NCI-H128 (cell line): ENCODE measurements at regions not wholly inside any gene's neighbourhood (a gene's known extent, or its start where the extent isn't known, plus 50 kb on each side); places are given as distances from the start of the nearest gene placed in this dataset.
"Not testable (repeated sequence)": the region's sequence is repeated elsewhere in the genome, so short reads cannot be mapped to it uniquely, and the experiment has no call there.

ENCODE experiments used
- DNase-seq: peaks from one replicate; lab custom pipeline; 2025; ENCODE audit not compliant: unreplicated experiment; lab: John Stamatoyannopoulos, UW

DNA sequence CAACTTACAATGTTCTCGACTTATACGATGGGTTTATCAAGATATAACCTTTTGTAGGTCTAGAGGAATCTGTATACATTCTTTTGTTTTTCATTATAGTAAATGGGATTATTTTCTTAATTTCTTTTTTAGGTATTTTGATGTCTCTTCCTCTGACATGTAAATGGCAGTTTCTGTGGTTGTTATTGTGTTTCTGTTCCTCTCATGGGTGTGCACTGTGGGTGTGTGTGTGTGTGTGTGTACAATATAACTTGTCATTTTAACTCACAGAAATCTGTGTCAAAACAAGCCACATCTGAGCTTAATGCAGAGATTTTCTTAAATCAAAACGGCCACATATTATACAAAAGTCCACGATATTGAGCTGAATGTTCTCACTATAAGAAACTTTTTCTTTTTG, 1300.8 kb upstream of the B3GALT2 start:
- no peak for DNase-seq

DNA sequence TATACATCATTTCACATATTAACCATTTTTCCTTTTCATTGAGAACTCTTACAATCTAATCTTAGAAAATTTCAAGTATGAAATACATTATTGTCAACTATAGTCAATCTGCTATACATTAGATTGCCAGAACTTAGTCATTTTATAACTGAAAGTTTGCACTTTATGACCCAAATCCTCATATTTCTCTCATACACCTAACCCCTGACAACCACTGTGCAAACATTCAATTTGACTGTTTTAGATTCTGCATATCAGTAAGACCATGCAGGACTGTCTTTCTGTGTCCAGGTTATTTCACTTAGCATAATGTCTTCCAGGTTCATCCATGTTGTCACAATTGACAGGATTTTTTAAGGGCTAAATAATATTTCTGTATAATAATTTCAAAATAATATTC, 1299.0 kb upstream of the B3GALT2 start:
- DNase-seq = no peak

DNA sequence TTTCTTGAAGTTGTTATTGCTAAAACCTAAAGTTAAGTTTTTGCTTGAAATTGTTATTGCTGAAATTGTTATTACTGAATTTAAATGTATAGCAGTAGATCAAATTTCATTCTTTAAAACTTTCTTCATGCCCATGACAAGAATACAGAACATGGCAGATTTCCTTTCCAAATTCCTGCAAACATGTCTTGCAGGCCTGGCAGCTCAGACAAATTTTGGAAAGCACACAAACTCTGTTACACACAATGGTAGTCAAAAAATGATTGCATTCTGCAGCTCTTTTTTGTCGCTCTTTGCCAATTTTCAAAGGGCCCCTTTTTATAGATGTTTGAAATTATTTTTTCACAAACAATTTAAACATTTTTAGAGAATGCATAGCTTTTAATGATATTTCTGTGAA, 1292.3 kb upstream of the B3GALT2 start:
- DNase-seq = no peak

DNA sequence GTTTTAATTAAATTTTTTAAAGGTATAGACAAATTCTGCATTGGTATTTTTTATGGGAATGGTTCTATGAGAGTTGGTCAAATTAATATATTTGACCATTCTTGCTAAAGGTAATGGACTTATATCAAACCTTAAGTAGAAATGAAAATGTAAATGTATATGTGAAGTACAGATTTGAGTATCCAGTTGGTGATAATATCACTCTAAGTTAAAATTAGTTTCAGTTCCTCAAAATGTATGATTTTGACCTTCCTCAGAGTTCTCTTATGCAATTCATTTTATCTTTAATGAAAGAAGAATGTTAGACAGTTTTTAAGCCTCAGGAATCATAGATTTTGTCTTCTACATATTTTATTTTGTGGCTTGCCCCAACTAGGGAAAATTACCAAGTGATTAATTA, 1291.5 kb upstream of the B3GALT2 start:
- no peak for DNase-seq

DNA sequence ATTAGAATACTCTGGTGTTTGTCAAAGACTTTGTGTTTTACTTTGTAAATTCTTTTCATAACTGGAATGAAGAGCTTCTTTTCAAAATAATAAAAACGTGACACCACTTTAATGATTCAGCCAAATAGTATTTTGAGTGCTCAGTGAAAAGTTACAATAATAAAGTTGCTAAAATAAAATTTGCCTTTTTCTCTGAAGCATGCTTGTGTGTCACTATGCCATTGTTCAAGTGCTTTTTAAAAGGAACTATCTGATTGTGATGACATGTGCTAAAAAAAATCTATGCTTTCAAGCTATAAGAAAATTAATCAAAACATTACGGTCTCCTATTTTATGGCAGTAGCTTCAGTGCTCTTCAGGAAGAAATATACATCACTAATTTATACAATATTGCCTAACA, 1290.5 kb upstream of the B3GALT2 start:
- no peak for DNase-seq

DNA sequence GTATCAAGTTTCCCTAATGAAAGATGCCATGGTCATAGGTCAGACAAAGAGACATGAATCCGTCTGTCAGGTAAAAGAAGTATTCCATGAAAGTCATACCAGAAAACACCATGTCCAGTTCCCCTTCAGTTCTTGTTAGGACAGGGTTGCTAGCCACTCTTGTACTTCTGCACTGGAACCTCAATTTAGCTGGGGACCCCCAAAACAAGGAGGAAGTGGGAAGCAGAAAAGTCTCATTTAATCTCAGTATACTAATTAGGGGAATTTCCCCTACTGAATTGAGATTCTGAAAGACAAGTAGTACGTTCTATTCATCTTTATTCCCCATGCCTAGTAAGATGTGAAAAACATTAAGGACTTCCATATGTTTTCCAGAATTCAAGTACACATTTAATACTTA, 1289.9 kb upstream of the B3GALT2 start:
- DNase-seq = no peak

DNA sequence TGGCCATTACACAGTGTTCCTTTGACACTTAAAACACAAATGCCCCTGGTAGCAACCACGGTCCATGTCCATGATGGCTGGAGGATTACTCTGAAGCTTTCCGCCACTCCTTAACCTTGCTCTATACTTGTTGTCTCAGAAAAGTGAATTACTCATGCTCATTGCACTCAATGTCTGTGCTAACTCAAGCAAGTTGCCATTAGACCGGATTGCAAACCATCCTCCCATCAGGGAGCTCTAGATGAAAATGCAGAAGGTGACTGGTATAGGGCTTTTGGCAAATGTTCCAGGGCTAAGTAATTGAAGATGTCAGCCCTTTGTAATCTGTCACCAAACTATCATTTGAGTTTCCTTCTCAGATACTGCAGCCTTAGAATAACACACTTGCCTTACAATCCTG, 1288.3 kb upstream of the B3GALT2 start:
- no peak for DNase-seq

DNA sequence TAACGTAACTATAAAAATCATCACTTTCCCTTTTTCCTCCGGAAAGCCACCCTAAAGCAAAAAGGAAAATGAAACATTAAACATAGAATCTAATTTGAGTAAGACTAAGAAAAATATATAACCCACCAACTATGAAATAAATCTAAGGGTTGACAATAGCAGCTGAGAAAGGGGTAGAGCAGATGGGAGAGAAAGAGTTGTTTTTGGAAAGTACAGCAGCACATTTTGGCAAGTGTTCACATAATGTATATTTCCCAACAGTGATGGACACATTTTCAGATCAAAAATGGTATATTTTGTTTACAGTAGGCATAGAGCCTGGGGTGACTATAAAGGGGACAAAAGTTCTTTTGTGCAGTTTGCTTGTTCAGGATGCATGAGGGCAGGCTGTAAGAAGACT, 1287.4 kb upstream of the B3GALT2 start:
- no peak for DNase-seq

DNA sequence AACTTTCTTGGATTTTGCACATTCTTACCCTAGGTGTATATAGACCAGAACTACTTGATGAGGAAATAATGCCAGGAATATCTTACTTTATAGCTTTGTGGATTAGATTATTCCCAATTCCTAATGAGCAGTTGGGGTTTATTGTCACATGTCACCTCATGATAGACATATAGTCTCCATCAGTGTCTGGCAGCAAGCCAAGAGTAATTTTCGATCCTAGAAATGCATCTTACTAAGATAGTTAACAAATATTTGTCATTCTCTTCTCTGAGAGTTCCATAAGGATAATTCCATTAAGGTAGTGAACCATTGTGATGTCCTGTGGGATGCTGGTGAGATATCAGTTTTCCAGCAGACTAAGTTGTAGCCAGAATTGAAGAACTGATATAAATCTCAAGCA, 1282.9 kb upstream of the B3GALT2 start:
- no peak for DNase-seq

DNA sequence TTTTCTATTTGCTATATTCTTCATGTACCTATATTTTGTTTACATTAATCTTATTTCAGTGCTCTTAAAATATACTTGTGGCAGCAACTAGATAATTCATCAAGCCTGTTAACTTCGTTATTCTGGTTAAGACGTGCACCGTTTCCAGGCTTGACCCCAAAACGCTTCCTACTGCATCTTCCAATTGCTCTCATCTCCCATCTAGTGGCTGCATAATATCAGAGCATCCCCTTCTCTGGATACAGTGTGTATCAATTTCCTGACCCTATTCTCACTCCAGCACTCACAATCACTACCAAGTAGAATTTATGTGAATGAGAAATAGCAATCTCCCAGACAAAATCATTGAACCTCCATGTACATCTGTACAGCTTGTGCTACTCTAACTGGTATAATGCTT, 1280.3 kb upstream of the B3GALT2 start:
- DNase-seq = no peak

DNA sequence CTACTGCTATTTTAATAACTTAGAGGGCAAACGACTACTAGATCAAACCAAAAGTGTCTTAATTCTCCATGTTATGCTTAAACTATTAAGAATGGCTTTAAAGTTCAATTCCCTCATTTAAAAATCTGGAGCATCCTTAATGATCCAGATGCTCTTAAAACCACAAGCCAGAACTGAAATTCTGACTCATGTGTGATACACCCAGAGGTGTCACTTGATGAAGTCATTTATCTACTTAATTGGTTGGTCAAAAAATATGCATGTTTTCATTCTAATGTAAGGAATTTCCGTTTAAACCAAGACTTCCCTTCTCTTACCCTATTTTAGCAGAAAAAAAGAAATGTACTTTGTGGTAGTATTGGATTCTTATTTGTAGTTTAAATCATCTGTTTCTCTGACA, 1261.2 kb upstream of the B3GALT2 start:
- no peak for DNase-seq

DNA sequence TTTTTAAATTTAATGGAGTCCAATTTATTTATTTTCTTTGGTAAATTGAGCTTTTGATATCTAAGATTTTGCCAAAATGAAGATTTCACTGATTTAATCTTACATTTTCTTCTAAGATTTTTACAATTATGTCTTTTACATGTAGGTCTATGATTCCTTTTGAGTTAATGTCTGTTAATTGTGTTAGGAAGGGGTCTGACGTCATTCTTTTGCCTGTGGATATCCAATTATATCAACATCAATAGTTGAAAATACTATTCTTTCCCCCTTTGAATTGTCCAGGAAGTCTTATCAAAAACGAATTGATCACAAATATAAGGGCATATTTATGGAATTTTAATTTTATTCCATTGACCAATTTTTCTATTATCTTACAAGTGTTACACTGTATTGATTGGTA, 1258.8 kb upstream of the B3GALT2 start:
- DNase-seq = no peak

DNA sequence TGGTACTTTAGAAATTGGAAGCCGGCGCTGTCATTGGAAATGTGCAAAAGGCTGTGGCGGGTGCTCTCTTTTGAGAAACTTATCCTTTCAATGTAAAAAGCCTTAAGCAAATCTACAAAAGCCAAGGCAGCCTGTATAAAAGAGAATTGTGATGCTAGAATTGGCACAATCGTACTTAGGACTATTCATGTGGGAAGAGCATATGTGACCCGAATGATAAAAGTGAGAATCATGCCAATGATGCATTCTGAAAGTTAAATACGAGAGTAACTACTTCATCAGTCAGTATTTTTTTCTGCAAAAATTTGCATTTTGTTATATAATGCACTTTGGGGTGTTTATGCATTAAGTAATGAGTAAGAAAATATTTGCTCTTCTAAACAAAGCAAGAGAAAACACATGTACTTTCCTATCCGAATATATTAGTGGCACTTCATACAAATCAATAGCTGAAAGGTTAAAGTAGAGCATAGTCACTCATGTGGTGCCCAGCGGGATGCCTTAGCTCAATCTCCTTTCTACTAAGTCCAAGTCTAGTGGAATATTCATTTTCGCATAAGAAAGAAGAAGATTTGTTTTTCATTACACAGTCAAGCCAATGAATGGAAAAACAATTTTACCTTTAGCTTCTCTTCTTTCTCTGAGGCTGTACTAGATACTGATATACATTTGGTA, 1256.6 kb upstream of the B3GALT2 start:
- DNase-seq = no peak

DNA sequence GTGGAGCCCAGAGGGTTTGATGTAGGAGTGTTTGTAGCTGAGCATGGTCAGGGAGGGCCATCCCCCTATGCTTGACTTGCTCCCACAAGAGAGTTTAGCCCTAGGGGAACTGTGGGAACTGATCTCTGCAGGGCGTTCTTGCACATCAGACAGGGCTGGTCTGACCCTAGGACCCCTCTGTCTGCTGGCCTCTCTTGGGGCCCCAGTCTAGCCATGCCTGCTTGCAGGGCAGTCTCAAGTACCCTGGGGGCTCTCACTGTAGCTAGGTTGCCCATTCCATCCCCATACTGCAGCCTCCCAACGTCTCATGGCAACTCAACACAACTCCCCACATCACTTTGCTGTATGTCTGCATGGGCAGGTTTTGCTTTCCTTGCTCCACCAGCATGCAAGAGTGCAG, 1250.7 kb upstream of the B3GALT2 start:
- no peak for DNase-seq

DNA sequence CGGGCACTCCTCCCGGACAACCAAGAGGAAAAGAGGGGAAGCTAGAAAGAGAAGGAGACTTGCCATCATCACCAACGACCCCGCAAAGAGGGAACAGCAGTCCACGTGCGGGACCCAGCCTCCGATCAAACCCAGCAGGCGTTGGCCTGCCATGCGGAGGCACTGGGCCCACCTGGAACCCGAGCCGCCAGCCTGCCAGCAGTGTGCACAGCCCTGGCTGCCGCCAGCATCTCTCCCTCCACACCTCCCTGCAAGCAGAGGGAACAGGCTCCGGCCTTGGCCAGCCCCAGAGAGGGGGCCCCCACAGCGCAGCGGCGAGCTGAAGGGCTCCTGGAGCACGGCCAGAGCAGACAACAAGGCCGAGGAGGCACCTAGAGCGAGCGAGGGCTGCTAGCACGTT, 1244.7 kb upstream of the B3GALT2 start:
- DNase-seq = no peak

DNA sequence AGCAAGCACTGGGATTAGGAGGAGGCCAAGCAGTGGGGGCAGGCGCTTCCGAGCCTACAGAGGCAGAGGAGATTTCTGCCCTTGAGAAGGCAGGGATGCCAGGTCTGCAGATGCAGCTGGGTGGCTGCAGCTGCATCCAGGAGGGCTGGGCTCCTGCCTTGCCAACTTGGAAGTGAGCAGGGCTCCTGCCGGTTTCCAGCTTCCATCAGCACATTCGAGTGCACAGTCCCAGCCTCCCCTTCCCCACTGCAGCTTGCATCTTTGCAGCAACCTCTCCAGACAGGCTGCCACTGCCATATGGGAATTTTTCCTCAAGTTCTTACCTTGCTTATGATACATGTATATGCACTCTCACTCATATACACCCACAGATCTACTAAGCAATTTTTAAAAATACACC, 1234.3 kb upstream of the B3GALT2 start:
- DNase-seq = no peak

DNA sequence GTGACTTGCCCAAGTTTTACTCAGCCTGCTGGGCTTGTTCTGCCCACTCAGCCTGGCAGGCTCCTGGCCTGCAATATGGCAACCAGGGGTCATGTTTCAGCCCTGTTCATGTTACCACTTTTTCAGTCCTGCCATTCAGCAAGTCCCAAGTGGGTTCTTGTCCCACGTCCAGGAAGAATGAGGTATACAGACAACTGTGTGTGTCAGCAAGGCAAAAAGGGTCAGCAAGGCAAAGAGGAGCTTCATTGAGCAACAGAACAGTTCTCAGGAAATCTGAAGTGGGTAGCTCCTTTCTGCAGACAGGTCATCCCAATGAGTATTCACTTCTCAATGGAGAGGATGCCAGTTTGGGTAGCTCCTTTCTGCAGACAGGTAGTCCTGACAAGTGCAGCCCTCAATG, 1233.3 kb upstream of the B3GALT2 start:
- no peak for DNase-seq

DNA sequence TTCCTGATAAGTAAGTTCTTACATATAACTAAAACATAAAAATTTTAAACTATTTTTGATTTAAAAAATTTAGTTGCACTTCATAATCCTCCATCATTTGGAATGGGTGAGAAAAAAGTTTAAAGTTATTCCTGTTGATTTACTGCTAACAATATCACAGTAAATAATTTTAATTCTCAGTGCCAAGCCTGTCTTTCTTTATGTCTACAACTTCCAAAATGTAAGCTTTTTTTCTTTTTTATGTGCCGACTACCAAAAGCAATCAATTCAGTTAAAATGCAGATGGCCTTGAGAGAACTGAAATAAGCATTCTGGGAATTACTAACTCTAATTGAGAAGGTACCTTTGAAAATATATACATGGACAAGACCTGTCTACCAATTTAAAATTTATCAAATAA, 1224.3 kb upstream of the B3GALT2 start:
- DNase-seq = no peak

DNA sequence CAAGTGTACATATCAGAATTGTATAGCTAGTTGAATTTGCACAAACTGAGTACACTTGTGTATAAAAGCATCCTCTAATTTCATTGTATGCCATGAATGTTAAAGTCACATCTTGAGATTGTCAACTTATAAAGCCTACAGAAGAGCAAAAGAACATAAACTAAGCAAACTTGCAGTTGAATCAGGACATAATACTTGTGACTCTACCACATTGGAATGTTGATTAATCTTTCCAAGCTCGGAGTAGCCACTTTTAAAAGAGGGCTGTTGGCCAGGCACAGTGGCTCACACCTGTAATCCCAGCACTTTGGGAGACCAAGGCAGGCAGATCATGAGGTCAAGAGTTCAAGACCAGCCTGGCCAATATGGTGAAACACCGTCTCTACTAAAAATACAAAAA, 1220.8 kb upstream of the B3GALT2 start:
- DNase-seq = not testable (repeated sequence)

DNA sequence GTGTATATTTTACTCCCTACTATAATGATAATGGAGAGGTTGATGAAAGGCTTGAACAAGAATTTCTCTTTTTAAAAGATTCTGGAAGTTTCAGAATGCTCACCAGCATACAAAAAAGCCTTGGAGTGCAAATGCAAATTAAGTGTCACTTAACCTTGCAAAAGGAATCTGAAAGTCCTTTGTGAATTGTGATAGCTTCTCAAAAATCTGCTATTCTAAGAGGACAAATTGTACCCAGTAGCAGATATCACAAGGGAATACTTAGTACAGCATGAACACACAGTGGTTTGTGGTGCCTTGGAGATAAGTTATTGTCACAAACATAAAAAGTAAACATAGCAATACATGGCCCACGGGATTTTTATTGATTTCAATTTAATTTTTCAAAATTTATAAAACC, 1208.3 kb upstream of the B3GALT2 start:
- no peak for DNase-seq

DNA sequence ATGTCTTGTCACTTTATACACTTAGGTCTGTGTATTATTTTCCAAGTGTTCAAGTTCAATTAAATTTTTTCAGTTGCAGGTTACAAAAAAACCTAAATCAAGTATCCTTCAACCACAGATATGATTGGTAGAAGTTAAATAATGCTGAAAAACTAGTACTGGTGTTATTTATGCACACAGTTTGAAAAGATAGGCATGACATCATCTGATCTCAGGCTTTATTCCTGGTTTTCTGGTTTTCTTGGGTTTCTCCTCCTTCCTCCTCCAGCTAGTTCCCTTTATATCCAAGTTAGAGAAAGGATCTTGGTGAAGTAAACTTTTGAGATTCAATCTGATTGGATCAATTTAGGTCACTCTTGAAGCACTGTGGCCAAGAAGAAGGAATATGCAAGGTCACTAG, 1201.1 kb upstream of the B3GALT2 start:
- no peak for DNase-seq

DNA sequence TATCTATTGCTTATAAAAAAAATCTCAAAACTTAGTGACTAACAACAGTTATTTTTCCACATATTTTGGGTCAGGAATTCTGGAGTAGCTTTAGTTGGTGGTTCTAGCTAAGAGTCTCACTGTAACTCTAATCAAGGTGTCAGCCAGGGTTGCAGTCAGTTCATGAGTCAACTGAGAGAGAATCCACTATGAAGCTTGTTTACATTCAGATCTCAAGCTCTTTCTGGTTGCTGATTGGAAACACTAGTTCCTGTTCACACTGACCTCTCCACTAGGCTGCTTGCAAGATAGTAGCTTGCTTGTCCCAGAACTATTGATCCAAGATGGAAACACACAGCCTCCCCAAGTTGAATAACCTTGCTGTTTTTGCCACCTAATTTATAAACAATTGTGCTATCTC, 1192.1 kb upstream of the B3GALT2 start:
- no peak for DNase-seq

DNA sequence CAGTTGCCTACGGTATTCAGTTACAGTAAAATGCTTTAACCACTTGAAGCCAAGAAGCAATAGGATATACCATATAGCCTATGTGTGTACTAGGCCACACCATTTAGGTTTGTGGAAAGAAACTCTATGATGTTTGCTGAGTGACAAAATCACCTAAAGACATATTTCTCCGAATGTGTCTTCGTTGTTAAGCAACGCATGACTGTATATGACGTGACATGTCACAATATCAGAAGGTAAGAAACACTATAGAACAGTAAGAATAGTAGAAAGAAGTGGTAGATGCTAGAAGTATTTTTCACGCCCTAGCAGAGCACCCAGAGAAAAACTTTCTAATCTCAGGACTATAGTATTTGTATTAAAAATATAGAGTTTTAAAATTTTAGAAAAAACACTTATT, 1188.2 kb upstream of the B3GALT2 start:
- no peak for DNase-seq

DNA sequence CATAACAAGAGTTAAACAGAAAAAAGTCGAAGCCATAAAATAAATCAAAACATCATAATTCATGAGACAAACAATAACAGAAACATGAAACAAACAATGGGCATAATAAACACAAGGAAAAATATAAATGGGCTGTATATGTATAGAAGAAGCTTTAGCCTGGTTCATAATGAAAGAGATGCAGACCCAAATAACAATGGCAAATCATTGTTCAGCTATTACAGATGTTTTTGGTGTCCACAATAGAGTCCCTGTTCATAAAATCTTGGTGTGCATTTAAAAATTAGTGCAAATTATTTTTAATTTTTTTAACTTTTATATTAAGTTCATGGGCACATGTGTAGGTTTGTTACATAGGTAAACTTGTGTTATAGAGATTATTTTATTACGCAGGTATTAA, 1185.9 kb upstream of the B3GALT2 start:
- no peak for DNase-seq
